ENCODE measurements at regions not wholly inside any gene's neighbourhood (a gene's known extent, or its start where the extent isn't known, plus 50 kb on each side); places are given as distances from the start of the nearest gene placed in this dataset.

DNA sequence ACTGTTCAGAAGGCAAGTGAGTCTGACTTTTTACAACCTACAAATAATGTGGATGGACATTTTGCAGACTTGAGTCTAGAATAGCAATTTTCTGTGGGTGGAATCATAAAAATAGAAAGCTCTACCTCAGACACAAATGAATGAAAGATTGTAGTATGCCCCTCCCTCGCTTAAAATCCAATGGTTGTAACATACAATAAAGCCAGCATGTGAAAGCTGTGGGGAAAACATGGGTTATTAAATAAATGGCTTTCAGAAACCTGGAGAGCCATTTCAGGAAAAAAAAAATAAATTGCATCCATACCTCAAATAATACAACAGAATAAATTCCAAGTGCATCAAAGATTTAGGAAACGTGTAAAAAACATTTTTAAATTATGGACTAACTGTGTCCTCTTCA lies 123.1 kb upstream of the MON1B start:
- no peak for TF ChIP-seq ZFX (IDR thresholded peaks at IDR 0.05)
- TF ChIP-seq, protein P1, sequence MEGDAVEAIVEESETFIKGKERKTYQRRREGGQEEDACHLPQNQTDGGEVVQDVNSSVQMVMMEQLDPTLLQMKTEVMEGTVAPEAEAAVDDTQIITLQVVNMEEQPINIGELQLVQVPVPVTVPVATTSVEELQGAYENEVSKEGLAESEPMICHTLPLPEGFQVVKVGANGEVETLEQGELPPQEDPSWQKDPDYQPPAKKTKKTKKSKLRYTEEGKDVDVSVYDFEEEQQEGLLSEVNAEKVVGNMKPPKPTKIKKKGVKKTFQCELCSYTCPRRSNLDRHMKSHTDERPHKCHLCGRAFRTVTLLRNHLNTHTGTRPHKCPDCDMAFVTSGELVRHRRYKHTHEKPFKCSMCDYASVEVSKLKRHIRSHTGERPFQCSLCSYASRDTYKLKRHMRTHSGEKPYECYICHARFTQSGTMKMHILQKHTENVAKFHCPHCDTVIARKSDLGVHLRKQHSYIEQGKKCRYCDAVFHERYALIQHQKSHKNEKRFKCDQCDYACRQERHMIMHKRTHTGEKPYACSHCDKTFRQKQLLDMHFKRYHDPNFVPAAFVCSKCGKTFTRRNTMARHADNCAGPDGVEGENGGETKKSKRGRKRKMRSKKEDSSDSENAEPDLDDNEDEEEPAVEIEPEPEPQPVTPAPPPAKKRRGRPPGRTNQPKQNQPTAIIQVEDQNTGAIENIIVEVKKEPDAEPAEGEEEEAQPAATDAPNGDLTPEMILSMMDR (conservative IDR thresholded peaks at IDR 0.05), result no peak
